ENCODE measurements at regions not wholly inside any gene's neighbourhood (a gene's known extent, or its start where the extent isn't known, plus 50 kb on each side); places are given as distances from the start of the nearest gene placed in this dataset.

DNA sequence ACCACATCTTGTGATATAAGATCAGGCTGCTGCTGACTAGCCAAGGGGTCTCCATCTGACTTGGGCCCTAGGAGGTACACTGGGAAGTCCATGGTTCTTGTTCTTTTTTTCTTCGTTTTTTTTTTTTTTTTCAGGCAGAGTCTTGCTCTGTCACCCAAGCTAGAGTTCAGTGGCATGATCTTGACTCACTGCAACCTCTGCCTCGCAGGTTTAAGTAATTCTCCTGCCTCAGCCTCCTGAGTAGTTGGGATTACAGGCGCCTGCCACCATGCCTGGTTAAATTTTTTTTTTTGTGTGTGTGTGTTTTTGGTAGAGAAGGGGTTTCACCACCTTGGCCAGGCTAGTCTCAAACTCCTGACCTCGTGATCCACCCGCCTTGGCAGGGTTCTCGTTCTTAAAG lies 178.2 kb downstream of the RMST start:
- Histone ChIP-seq H4K91ac (ENCODE audit: insufficient read length, low read depth, low read length) (no peak overlapping the region), H3K79me2 (ENCODE audit: insufficient read depth, low read length) (no peaks in the 10 kb centered on the region), H3K4me2 (ENCODE audit: insufficient read depth, insufficient read length, low read length) (no peak overlapping the region), H2BK15ac (ENCODE audit: low read depth, low read length) (no peak overlapping the region), H4K8ac (replicated peaks; ENCODE audit: insufficient read length, low read depth, low read length) (no peak overlapping the region), H3T11ph (ENCODE audit: low read length) (no peak overlapping the region), H3K4ac (ENCODE audit: low read depth, low read length) (no peak overlapping the region), H3K56ac (ENCODE audit: insufficient read length, low read depth, low read length) (no peak overlapping the region), H2AFZ (ENCODE audit: low read length) (no peak overlapping the region), H2AK5ac (ENCODE audit: insufficient read length, low read length) (no peak overlapping the region), H3K9me3 (ENCODE audit: control insufficient read depth, low read depth, low read length) (no peaks in the 10 kb centered on the region), H2BK5ac (ENCODE audit: insufficient read length, low read length) (no peak overlapping the region), H2BK120ac (ENCODE audit: low read depth, low read length, poor library complexity, severe bottlenecking) (no peak overlapping the region), H4K5ac (ENCODE audit: insufficient read length, low read depth, low read length) (no peak overlapping the region), H3K4me1 (ENCODE audit: insufficient read depth, low read length) (peaks cover 3% of the 10 kb centered on the region; the same call in 1 of the 2 replicates), H3K79me1 (ENCODE audit: insufficient read depth, low read depth, low read length, poor library complexity, severe bottlenecking) (no peaks in the 10 kb centered on the region), H3K23ac (ENCODE audit: insufficient read length, low read depth, low read length) (no peak overlapping the region), H3K27me3 (ENCODE audit: insufficient read depth, low read length) (no peaks in the 10 kb centered on the region), H4K20me1 (ENCODE audit: control insufficient read depth, insufficient read depth, insufficient read length) (no peaks in the 10 kb centered on the region), H3K18ac (ENCODE audit: insufficient read length, low read depth, low read length) (no peak overlapping the region), H3K23me2 (ENCODE audit: insufficient read length, low read depth, low read length, poor library complexity, severe bottlenecking) (no peaks in the 10 kb centered on the region), H3K9ac (ENCODE audit: extremely low read depth, insufficient read length, low read length) (no peak overlapping the region), H2BK12ac (ENCODE audit: insufficient read length, low read depth, low read length) (no peak overlapping the region), H3K27ac (ENCODE audit: insufficient read length, low read depth, low read length) (no peak overlapping the region), H3K14ac (ENCODE audit: insufficient read depth, low read length) (no peak overlapping the region), H2BK20ac (ENCODE audit: low read depth, low read length, poor library complexity, severe bottlenecking) (no peak overlapping the region)
- TF ChIP-seq, protein P1, sequence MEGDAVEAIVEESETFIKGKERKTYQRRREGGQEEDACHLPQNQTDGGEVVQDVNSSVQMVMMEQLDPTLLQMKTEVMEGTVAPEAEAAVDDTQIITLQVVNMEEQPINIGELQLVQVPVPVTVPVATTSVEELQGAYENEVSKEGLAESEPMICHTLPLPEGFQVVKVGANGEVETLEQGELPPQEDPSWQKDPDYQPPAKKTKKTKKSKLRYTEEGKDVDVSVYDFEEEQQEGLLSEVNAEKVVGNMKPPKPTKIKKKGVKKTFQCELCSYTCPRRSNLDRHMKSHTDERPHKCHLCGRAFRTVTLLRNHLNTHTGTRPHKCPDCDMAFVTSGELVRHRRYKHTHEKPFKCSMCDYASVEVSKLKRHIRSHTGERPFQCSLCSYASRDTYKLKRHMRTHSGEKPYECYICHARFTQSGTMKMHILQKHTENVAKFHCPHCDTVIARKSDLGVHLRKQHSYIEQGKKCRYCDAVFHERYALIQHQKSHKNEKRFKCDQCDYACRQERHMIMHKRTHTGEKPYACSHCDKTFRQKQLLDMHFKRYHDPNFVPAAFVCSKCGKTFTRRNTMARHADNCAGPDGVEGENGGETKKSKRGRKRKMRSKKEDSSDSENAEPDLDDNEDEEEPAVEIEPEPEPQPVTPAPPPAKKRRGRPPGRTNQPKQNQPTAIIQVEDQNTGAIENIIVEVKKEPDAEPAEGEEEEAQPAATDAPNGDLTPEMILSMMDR (conservative IDR thresholded peaks at IDR 0.05): no peak
- Mint-ChIP-seq H3K27ac (no peak overlapping the region), H3K4me3 (no peak overlapping the region), H3K27me3 (ENCODE audit: low read depth) (no peaks in the 10 kb centered on the region), H3K9me3 (no peaks in the 10 kb centered on the region), H3K4me1 (peaks cover 10 to 21% of the 10 kb centered on the region in 2 experiments), H3K36me3 (ENCODE audit: insufficient read depth in 1 of 3, low read depth in 3 of 3) (no peaks in the 10 kb centered on the region; a peak in 1 of 7 replicates)
- DNase-seq: no peak
- WGBS (ENCODE audit: extremely low coverage, insufficient read length, low lambda C conversion rate): no CpG with 5 or more reads among the region's 6 CpGs

Data from H9 (cell line).